ENCODE measurements at regions not wholly inside any gene's neighbourhood (a gene's known extent, or its start where the extent isn't known, plus 50 kb on each side); places are given as distances from the start of the nearest gene placed in this dataset.

- Histone ChIP-seq H3K79me2 (ENCODE audit: insufficient read depth, low read length) (no peaks in the 10 kb centered on the region), H2BK12ac (ENCODE audit: insufficient read length, low read depth, low read length) (no peak overlapping the region), H2AFZ (ENCODE audit: low read length) (no peak overlapping the region), H3K9ac (ENCODE audit: extremely low read depth, insufficient read length, low read length) (no peak overlapping the region), H3T11ph (ENCODE audit: low read length) (no peak overlapping the region), H4K8ac (replicated peaks; ENCODE audit: insufficient read length, low read depth, low read length) (no peak overlapping the region), H4K5ac (ENCODE audit: insufficient read length, low read depth, low read length) (no peak overlapping the region), H3K79me1 (ENCODE audit: insufficient read depth, low read depth, low read length, poor library complexity, severe bottlenecking) (no peaks in the 10 kb centered on the region), H3K27ac (ENCODE audit: insufficient read length, low read depth, low read length) (no peak overlapping the region), H2BK20ac (ENCODE audit: low read depth, low read length, poor library complexity, severe bottlenecking) (no peak overlapping the region), H3K4me1 (ENCODE audit: insufficient read depth, low read length) (peaks cover 7% of the 10 kb centered on the region; the same call in 1 of the 2 replicates), H2BK15ac (ENCODE audit: low read depth, low read length) (no peak overlapping the region), H2BK120ac (ENCODE audit: low read depth, low read length, poor library complexity, severe bottlenecking) (no peak overlapping the region), H3K4me2 (ENCODE audit: insufficient read depth, insufficient read length, low read length) (no peak overlapping the region), H2AK5ac (ENCODE audit: insufficient read length, low read length) (no peak overlapping the region), H3K9me3 (ENCODE audit: control insufficient read depth, low read depth, low read length) (no peaks in the 10 kb centered on the region), H4K91ac (ENCODE audit: insufficient read length, low read depth, low read length) (no peak overlapping the region), H3K4ac (ENCODE audit: low read depth, low read length) (no peak overlapping the region), H3K23ac (ENCODE audit: insufficient read length, low read depth, low read length) (no peak overlapping the region), H3K56ac (ENCODE audit: insufficient read length, low read depth, low read length) (no peak overlapping the region), H3K14ac (ENCODE audit: insufficient read depth, low read length) (no peak overlapping the region), H2BK5ac (ENCODE audit: insufficient read length, low read length) (no peak overlapping the region), H3K18ac (ENCODE audit: insufficient read length, low read depth, low read length) (no peak overlapping the region), H4K20me1 (ENCODE audit: control insufficient read depth, insufficient read depth, insufficient read length) (no peaks in the 10 kb centered on the region), H3K27me3 (ENCODE audit: insufficient read depth, low read length) (no peaks in the 10 kb centered on the region; the same call in 1 of the 2 replicates), H3K23me2 (ENCODE audit: insufficient read length, low read depth, low read length, poor library complexity, severe bottlenecking) (no peaks in the 10 kb centered on the region)
- WGBS (ENCODE audit: extremely low coverage, insufficient read length, low lambda C conversion rate): no CpG with 5 or more reads among the region's 9 CpGs
- peak; percentile 73 for DNase-seq
- Mint-ChIP-seq H3K4me1 (peaks cover 45 to 50% of the 10 kb centered on the region in 2 experiments), H3K27me3 (ENCODE audit: low read depth) (peaks cover 30% of the 10 kb centered on the region), H3K36me3 (ENCODE audit: insufficient read depth in 1 of 3, low read depth in 3 of 3) (no peaks in the 10 kb centered on the region; a peak in 1 of 7 replicates), H3K9me3 (no peaks in the 10 kb centered on the region), H3K4me3 (no peak overlapping the region), H3K27ac (peak overlapping the region in 1 of 3 experiments; percentile 52; a peak in 1 of 7 replicates)
- peak; percentile 61 for TF ChIP-seq CTCF (conservative IDR thresholded peaks at IDR 0.05)
Measured at GRCh38 chr1:47569681-47570470, 132.0 kb downstream of the FOXD2 start.

Measured in H9 (cell line).